GM19452 (cell line): ENCODE measurements at regions not wholly inside any gene's neighbourhood (a gene's known extent, or its start where the extent isn't known, plus 50 kb on each side); places are given as distances from the start of the nearest gene placed in this dataset.
"Not testable (repeated sequence)": the region's sequence is repeated elsewhere in the genome, so short reads cannot be mapped to it uniquely, and the experiment has no call there.

Source experiments
- ATAC-seq: cut with Tn5 transposase; IDR thresholded peaks from one replicate; pipeline ENCODE4 v1.9.1; 2021; ENCODE audit not compliant: unreplicated experiment

DNA sequence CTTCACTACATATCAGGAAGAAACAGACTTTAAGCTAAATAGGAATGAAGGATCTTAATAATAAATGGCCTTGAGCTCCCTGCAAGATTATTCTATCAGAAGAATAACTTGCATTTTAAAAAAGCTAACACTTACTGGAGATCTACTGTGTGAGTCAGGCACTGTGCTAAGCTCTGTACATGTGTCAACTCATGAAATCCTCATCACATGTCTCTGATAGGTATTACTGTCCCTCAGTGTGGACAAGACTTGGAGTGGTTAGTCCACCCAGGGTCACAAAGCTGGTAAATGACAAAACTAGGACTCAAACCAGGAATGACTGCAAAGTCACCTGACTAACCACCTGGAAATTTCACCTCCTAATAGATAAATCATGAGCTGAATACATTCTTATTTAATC lies 57.1 kb upstream of the KCTD7 start:
- no peak for ATAC-seq

DNA sequence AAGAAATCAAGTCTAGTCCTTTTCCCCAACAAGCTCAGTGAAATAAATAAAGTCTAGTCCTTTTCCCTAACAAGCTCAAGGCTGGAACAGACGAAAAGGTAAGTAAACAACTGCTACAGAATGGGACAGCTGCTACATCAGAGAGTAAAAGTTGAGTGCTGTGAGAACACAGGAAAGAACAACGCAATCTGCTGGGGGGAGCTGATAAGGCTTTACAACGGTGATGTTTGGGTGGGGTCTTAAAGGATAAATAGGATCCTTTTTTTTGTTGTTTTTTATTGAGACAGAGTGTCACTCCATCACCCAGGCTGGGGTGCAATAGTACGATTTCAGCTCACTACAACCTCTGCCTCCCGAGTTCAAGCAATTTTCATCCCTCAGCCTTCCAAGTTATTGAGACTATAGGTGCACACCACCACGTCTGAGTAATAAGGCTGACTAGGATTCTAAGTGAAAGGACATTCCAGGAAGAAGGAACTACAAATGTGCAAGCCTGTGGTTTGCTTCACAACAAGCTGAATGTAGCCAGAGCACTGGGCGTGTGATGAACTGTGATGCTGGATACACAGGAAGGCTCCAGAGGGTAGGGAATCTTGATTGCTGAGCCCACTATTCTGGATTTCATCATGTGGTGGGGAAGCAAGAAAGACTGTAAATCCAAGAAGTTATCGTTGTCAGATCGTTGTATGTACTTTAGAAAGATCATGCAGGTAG lies 54.7 kb upstream of the KCTD7 start:
- not testable (repeated sequence) for ATAC-seq

DNA sequence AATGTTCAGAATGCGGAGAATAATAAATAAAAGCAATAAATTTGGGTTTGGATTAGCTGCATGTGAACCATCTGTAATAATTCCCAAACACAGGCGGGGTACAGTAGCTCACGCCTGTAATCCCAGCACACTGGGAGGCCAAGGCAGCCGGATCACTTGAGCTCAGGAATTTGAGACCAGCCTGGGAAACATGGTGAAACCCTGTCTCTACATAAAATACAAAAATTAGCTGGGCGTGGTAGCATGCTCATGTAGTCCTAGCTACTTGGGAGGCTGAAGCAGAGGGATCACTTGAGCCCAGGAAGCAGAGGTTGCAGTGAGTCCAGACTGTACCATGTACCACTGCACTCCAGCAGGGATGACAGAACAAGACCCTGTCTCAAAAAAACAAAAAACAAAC lies 53.9 kb upstream of the KCTD7 start:
- not testable (repeated sequence) for ATAC-seq

DNA sequence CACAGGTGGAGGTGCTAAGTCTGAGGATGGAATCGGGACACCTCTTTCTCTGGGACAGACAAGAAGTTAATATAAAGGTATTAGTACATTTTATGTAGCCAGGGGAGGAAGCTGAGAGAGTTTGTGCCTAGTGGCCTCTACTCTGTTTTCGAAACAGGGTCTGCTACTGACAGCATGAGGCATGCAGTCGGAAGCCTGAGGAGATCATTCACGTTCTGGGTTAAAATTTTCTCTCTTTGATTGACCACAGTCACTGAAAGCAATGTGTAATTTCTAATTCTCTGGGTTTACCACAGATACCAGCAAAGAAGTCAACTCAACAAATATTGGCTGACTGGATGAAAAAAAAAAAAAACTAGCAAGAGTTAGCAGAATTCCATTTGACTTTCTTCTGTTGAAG lies 53.3 kb upstream of the KCTD7 start:
- ATAC-seq = no peak

DNA sequence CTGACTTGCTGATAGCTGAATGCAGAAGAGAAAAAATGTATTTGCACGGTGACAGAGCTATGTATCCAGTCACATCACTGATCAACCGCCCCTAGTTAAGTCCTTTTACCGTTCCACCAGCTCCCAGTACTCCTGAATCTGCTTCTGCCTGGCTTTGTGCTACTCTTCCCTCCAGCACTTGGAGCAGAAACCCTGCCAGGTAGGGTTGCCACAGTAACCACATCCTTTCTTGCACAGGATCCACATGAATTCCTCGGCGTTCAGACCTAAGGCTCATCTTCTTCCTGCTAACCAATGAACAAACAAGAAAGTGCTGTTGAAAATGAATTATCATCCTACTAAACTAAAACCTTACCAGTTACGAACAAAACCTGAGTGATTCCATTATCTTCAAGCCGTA lies 52.0 kb upstream of the KCTD7 start:
- ATAC-seq = no peak
